ENCODE measurements at regions not wholly inside any gene's neighbourhood (a gene's known extent, or its start where the extent isn't known, plus 50 kb on each side); places are given as distances from the start of the nearest gene placed in this dataset.

DNA sequence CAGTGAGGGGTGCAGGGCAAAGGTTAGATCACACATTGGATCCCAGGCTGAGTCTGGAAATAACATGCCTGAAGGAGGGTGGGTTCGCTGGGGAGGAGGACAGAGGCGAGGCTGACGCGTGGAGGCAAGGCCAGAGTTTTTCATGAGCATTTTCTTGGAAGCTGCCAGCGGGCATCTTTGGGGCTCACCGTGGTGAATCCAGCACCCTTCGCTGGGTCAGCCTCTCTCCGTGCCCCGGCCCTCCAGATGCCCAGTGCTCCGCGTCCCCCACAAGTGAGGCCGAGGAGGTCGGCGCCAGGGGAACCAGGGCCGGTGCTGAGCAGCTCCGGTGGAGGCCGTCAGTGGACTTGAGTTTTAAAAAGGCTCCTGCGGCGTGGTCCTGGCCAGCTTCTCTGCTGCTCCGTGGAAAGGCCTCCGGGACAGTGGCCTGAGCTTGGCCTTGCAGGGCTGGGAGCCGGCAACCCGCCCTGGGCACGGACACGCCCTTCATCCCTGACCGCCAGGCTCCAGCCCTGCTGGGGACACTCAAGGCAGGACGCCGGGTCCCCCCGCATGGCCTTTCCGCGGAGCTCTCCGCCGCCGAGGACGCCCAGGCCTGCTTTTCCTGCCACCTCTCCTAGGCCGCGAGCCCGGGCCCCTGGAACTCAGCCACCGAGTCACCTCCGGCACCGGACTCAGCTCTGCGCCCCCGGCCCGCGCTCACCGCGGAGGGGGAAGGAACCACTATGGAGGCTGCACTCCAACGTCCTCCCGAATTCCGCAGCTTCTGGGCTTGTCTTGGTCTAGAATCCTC lies 114.3 kb downstream of the THBS2 start:
- no peaks in the 10 kb centered on the region for H3K4me1 ChIP-seq (ENCODE audit: low read length)
- no peak overlapping the region for H3K4me3 ChIP-seq (ENCODE audit: low read length)
- no peaks in the 10 kb centered on the region for H3K27me3 ChIP-seq (replicated peaks; ENCODE audit: insufficient read depth, low read length)
- H3K9ac ChIP-seq (ENCODE audit: low read length) = no peak overlapping the region
- no peak overlapping the region for H3K27ac ChIP-seq (ENCODE audit: low read length)
- H2AFZ ChIP-seq (ENCODE audit: low read length) = no peak overlapping the region
- no peaks in the 10 kb centered on the region for H3F3A ChIP-seq (ENCODE audit: insufficient read depth, low read length)
- TF ChIP-seq EZH2 (optimal IDR thresholded peaks at IDR 0.05; ENCODE audit: low read depth, low read length) (no peak), EZH2phosphoT487 (IDR thresholded peaks at IDR 0.05; ENCODE audit: low read length) (no peak)
- TF ChIP-seq, protein P1, sequence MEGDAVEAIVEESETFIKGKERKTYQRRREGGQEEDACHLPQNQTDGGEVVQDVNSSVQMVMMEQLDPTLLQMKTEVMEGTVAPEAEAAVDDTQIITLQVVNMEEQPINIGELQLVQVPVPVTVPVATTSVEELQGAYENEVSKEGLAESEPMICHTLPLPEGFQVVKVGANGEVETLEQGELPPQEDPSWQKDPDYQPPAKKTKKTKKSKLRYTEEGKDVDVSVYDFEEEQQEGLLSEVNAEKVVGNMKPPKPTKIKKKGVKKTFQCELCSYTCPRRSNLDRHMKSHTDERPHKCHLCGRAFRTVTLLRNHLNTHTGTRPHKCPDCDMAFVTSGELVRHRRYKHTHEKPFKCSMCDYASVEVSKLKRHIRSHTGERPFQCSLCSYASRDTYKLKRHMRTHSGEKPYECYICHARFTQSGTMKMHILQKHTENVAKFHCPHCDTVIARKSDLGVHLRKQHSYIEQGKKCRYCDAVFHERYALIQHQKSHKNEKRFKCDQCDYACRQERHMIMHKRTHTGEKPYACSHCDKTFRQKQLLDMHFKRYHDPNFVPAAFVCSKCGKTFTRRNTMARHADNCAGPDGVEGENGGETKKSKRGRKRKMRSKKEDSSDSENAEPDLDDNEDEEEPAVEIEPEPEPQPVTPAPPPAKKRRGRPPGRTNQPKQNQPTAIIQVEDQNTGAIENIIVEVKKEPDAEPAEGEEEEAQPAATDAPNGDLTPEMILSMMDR (IDR thresholded peaks at IDR 0.05; ENCODE audit: low read length) = no peak
- no peaks in the 10 kb centered on the region for H3K36me3 ChIP-seq (replicated peaks; ENCODE audit: insufficient read depth, low read length)
- DNase-seq = no peak
- H3K9me2 ChIP-seq (replicated peaks; ENCODE audit: insufficient read depth, low read length) = no peaks in the 10 kb centered on the region
- H3K9me3 ChIP-seq (replicated peaks; ENCODE audit: insufficient read depth, low read length) = no peaks in the 10 kb centered on the region
- no peaks in the 10 kb centered on the region for H4K20me1 ChIP-seq (ENCODE audit: insufficient read depth, low read length)
- no peaks in the 10 kb centered on the region for H3K79me2 ChIP-seq (ENCODE audit: low read length)
- H3K4me2 ChIP-seq (ENCODE audit: low read depth, low read length) = no peak overlapping the region

DNA sequence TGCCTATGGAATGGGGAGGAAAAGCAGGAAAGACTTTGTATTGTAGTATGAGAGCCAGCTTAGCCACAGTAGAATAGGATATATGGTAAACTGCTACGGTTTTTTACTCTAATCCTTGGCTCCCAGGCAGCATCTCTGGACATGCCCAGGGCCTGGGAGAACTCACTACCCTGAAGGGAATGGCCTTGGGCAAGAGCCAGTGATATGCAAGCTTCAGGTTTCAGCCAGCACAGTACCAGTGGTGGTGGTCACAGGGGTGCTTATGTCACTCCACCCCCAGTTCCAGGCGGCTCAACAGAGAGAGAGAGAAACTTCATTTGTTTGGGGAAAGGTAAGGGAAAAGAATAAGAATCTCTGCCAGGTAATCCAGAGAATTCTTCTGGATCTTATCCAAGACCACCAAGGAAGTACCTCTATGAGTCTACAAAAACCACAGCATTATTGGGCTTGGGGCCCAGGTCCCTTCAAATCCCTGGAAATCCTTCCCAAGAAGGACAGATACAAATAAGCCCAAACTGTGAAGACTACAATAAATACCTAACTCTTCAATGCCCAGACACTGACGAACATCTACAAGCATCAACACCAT lies 121.2 kb downstream of the THBS2 start:
- no peak overlapping the region for H3K27ac ChIP-seq (ENCODE audit: low read length)
- no peaks in the 10 kb centered on the region for H3K4me1 ChIP-seq (ENCODE audit: low read length)
- TF ChIP-seq, protein P1 (IDR thresholded peaks at IDR 0.05; ENCODE audit: low read length) = no peak
- TF ChIP-seq EZH2phosphoT487 (IDR thresholded peaks at IDR 0.05; ENCODE audit: low read length) = no peak
- TF ChIP-seq EZH2 (optimal IDR thresholded peaks at IDR 0.05; ENCODE audit: low read depth, low read length) = no peak
- no peaks in the 10 kb centered on the region for H3K9me3 ChIP-seq (replicated peaks; ENCODE audit: insufficient read depth, low read length)
- H2AFZ ChIP-seq (ENCODE audit: low read length) = no peak overlapping the region
- no peaks in the 10 kb centered on the region for H3F3A ChIP-seq (ENCODE audit: insufficient read depth, low read length)
- H3K36me3 ChIP-seq (replicated peaks; ENCODE audit: insufficient read depth, low read length) = no peaks in the 10 kb centered on the region
- no peaks in the 10 kb centered on the region for H3K9me2 ChIP-seq (replicated peaks; ENCODE audit: insufficient read depth, low read length)
- H3K27me3 ChIP-seq (replicated peaks; ENCODE audit: insufficient read depth, low read length) = no peaks in the 10 kb centered on the region
- no peak overlapping the region for H3K4me3 ChIP-seq (ENCODE audit: low read length)
- H3K79me2 ChIP-seq (ENCODE audit: low read length) = no peaks in the 10 kb centered on the region
- no peak overlapping the region for H3K9ac ChIP-seq (ENCODE audit: low read length)
- H3K4me2 ChIP-seq (ENCODE audit: low read depth, low read length) = no peak overlapping the region
- no peaks in the 10 kb centered on the region for H4K20me1 ChIP-seq (ENCODE audit: insufficient read depth, low read length)
- no peak for DNase-seq

DNA sequence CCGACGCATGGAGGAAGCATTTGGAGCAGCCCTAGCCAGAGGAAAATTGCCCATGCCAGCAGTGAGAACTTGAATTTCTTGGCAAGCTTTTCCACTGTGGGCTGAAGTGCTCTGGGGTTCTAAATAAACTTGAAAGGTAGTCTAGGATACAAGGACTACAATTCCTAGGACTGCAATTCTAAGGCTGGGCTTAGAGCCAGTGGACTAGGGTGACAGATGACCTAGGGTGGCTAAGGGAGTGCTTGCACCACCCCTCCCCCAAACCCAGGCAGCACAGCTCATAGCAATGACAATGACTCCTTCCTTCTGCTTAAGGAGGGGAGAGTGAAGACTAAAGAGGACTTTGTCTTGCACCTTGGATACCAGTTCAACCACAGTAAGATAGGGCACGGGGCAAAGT lies 122.3 kb downstream of the THBS2 start:
- Histone ChIP-seq H3K79me2 (ENCODE audit: low read length) (no peaks in the 10 kb centered on the region), H3K9me3 (replicated peaks; ENCODE audit: insufficient read depth, low read length) (no peaks in the 10 kb centered on the region), H3K27me3 (replicated peaks; ENCODE audit: insufficient read depth, low read length) (no peaks in the 10 kb centered on the region), H3K4me3 (ENCODE audit: low read length) (no peak overlapping the region), H3K9me2 (replicated peaks; ENCODE audit: insufficient read depth, low read length) (no peaks in the 10 kb centered on the region), H3K27ac (ENCODE audit: low read length) (no peak overlapping the region), H3K4me2 (ENCODE audit: low read depth, low read length) (no peak overlapping the region), H4K20me1 (ENCODE audit: insufficient read depth, low read length) (no peaks in the 10 kb centered on the region), H3K36me3 (replicated peaks; ENCODE audit: insufficient read depth, low read length) (no peaks in the 10 kb centered on the region), H3K4me1 (ENCODE audit: low read length) (no peaks in the 10 kb centered on the region), H3F3A (ENCODE audit: insufficient read depth, low read length) (no peaks in the 10 kb centered on the region), H3K9ac (ENCODE audit: low read length) (no peak overlapping the region), H2AFZ (ENCODE audit: low read length) (no peak overlapping the region)
- no peak for DNase-seq
- TF ChIP-seq EZH2phosphoT487 (IDR thresholded peaks at IDR 0.05; ENCODE audit: low read length) (no peak), EZH2 (optimal IDR thresholded peaks at IDR 0.05; ENCODE audit: low read depth, low read length) (no peak)
- TF ChIP-seq, protein P1 (IDR thresholded peaks at IDR 0.05; ENCODE audit: low read length) = no peak
